ENCODE measurements at regions not wholly inside any gene's neighbourhood (a gene's known extent, or its start where the extent isn't known, plus 50 kb on each side); places are given as distances from the start of the nearest gene placed in this dataset.
"Not testable (repeated sequence)": the region's sequence is repeated elsewhere in the genome, so short reads cannot be mapped to it uniquely, and the experiment has no call there.

DNA sequence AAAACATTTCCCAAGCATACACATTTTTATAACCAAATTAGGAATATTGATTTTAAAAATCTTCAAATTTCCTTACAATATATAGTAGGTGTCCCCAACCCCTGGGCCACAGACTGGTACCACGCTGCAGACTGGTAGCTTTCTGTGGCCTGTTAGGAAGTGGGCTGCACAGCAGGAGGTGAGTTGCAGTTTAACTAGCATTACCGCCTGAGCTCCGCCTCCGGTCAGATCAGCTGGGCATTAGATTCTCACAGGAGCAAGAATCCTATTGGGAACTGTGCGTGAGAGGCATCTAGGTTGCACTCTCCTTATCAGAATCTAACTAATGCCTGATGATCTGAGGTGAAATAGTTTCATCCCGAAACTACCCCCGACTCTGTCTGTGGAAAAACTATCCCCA is 62.1 kb downstream of the ZWINT start:
- no peak for DNase-seq

DNA sequence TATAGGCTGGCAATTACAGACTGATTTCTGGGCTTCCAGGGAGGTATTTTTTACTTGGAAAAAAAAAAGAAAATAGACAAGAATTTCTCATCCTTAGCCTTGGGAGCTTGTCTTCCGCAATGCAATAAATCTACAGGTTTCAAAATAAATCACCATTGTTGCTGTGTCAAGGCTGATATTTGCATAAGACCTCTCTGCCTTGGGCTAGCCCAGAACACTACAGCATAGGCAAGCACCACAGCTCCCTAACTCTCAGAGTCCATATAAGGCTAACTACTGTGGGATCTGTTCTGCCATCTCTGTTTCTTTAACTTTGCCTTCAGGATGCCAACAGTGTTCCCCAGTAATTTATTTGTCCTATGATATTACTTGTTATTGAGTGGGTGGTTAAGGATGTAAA is 64.4 kb downstream of the ZWINT start:
- DNase-seq: no peak

DNA sequence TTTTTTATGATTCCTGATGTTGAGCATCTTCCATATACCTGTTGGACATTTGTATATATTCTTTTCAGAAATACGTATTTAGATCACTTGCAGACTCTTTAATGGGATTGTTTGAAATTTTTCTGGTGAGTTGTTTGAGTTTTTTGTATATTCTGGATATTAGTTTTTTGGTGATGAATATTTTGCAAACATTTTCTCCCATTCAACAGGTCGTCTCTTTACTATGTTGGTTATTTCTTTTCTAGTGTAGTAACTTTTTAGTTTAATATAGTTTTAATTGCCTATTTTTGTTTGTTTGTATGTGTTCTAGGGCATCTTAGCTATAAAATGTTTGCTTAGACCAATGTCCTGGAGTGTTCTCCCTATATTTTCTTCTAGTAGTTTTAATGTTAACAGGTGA is 72.7 kb downstream of the ZWINT start:
- DNase-seq: no peak

DNA sequence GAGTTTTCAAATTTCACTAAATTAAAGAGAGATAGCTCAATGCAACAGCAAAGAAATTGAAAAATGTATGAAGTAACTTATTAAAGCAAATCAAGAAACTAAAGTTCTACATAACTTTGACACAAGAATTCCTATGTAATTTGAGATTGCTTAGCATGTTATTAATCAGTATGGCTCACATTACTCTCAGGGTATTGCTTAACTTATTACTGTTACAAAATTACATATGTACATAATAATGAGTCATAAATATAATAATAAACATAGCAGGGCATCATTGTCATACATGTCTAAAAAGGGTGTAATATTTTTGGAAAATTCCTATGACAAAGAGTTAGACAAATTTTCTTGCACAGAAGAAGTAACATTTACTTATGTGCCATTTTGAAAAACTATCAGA is 75.0 kb downstream of the ZWINT start:
- no peak for DNase-seq

GRCh38 chr10:56279270-56279669 is 81.8 kb downstream of the ZWINT start:
- no peak for DNase-seq

DNA sequence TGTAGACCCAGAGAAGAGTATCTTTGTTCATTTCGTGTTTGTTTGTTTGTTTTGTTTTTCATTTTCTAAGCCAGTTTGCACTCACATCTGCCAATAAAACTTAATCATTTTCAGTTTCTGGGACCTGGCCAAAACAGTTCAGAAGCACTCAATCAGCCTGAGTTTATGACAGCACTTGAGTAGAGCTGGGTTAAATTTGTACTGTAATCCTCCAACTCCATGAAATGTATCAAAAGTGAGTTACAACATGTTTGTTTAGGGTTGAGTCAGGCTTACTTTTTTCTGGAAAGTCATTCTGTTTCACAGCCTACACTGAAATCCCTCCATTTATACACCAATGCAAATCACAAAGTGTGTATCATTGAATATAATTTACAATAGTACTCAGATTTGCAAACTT is 91.9 kb downstream of the ZWINT start:
- no peak for DNase-seq

DNA sequence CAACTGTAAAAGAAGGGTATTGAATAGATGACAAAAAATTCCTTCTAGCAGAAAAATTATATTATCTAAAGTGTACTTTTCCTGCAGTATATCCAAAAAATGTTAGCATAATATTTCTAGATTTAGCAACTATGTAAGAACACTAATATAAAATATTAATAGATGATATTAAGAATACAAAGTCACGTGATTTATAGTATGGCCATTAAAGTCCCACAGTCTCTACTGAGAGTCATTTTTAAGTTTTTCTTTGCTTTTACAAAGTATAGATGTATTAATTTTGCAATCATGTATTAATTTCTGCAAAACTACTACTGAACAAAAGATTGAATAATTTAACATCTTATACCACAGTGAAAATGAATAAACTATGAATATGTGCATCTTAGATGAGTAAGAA is 94.9 kb downstream of the ZWINT start:
- DNase-seq: no peak

DNA sequence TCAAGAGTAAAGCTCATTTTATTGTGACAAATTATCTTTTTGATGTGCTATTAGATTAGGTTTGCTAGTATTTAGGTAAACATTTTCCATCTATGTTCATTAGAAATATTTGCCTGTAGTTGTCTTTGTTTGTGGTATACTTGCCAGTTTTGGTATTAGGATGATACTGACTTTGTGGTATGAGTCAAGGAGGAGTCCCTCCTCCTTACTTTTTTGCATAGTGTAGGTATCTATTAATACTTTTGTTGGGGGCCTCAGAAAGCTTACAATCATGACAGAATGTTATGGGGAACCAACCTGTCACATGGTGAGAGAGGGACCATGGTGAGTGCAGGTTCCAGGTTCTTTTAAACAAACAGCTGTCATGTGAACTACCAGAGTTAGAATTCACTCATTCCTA is 102.1 kb downstream of the ZWINT start:
- DNase-seq: no peak

DNA sequence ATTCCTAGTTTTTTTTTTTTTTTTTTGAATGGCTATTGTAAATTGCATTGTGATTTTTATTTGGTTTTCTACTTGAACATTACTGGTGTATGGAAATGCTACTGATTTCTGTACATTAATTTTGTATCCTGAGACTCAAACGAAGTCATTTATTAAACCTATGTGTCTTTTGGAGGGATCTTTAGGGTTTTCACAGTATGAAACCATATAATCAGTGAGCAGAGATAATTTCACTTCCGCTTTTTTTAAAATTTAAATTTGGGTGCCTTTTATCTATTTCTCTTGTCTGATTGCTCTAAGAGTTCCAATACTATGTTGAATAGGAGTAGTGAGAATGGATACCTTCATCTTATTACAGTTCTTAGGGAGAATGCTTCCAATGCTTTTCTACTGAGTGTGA is 102.7 kb downstream of the ZWINT start:
- no peak for DNase-seq

GRCh38 chr10:56255298-56255697 is 105.8 kb downstream of the ZWINT start:
- DNase-seq: no peak

DNA sequence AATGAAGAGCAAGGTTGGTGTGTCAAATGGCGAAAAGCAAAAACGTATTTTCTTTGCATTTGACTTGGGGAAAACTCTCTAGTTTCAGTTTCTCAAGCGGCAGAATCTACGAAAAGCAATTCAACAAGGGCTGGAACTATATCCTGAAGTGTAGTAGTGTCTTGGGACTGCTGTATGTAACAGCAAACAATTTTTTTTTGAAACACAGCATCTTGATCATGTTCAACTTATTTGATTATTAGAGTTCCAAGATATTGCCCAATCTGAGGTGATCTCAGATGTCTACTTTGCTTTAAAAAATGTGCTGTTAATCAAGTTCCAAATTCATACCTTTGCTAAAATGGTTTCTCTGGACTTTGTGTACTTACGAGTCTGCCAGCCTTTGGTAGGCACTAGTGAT is 120.6 kb downstream of the ZWINT start:
- no peak for DNase-seq

GRCh38 chr10:56231436-56231835 is 129.6 kb downstream of the ZWINT start:
- no peak for DNase-seq

GRCh38 chr10:56222237-56222636 is 138.8 kb downstream of the ZWINT start:
- no peak for DNase-seq

- no peak for DNase-seq
Measured at GRCh38 chr10:56212951-56213350, 148.1 kb downstream of the ZWINT start.

GRCh38 chr10:56181607-56182006 is 179.5 kb downstream of the ZWINT start:
- DNase-seq: no peak

DNA sequence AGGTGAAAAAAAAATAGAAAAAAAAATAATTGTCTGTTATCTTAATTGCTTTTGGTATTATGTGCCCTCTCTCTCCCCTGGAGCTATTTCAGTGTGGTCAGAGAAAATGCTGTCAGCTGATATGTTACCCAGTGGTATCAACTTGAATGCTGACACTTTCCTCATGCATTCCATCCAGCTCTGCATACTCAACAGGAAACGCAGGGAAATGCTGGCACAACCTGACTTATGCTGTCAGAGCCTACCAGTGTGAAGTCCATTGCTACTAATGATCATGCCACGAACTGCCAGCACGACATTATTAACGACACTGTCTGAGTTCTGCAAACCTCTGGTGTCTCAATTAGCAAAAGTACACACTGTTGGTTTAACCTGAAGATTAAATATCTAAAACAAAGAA is 182.8 kb downstream of the ZWINT start:
- DNase-seq: no peak

- DNase-seq: not testable (repeated sequence)
Measured at GRCh38 chr10:56155091-56155513, 206.0 kb downstream of the ZWINT start.

DNA sequence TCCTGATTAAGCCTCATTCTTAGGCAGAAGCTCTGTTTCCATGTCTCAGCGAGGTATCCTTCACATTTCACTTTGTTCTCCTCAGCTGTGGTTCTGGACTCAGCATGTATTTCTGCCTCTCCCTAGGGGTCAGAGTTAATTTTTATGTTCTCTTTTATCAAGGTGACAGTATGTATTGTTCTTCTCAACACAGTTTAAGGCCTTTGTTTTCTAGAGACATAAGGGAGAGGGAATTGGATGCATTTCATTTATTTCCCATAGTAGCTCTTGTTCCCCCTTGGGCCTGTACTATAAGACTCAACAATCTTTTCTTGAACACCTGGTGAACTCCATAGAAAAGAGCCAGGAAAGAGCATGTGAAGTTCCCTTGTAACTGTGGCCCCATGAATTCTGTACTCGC is 214.3 kb downstream of the ZWINT start:
- DNase-seq: no peak

GRCh38 chr10:56142092-56142728 is 218.8 kb downstream of the ZWINT start:
- no peak for DNase-seq

GRCh38 chr10:56139405-56139804 is 221.7 kb downstream of the ZWINT start:
- DNase-seq: no peak

DNA sequence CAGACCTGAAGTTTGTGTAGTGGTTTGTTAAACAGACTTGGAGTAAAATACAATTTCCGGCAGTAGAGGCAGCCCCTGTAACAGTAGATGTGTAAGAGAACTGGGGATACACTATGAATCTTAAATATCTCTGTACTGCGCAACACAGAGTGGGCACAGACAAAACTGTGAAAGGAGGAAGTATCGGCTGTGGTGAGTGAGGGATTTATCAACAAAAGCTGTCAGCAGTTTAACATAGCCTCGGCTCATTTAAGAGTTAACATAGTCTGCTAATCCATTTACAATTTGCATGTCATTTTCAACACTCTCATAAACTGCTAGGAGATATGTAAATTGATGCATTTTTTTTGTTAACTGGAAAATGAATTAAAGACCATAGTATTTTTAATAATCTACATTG is 225.2 kb downstream of the ZWINT start:
- DNase-seq: no peak

DNA sequence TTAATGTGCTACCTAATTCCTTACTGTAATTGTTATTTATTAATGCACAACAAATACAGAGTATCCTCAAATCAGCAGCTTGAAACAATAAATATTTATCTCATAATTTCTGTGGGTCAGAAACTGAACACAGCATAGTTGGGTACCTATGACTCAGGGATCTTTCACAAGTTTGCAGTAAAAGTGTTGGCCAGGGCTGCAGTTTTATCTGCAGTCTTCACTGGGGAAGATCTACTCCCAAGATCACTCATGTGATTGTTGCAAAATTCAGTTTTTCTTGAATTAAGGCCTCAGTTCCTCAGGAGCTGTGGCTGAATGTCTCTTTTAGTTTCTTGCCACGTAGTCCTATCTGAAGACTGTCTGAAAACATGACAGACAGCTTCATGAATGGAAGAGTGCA is 237.8 kb downstream of the ZWINT start:
- DNase-seq: no peak

- DNase-seq: no peak
Measured at GRCh38 chr10:56116684-56117083, 244.4 kb downstream of the ZWINT start.

DNA sequence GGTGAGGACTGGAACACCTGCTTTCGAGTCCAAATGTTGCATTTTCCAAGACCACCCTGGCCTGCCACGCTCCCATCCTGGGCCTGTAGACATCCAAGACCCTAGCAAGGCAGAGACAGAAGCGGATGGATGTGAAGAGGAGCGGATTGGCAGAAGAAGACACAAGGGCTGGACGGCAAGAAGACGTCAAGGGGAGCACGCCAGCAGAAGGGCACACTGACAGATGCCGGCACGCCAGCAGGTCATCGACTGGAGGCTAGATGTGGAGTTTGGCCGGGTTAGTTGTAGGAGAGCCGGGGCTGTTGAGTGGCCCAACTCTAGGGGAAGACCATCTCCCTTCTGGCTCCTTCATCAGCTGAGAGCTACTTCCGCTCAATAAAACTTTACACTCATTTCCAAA is 251.6 kb downstream of the ZWINT start:
- no peak for DNase-seq

DNA sequence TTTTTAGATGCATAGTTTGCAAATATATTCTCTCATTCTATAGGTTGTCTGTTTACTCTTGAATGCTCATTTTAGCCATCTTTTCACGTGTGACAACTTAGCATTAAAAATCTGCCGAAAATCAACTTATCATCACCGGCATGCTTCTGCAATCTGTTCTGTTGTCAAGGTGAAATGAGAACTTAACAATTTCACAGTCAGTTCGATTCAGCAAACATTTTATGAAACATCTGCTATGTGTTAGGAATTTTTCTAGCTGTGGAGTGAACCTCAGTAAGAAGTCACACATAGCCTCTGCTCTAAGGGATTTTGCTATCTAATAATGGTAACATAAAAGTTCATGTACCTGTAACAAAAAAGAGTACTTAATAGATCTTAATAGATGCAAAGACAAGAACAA is 256.1 kb downstream of the ZWINT start:
- no peak for DNase-seq
